Retinal pigment epithelial cell (primary cell): ENCODE measurements at regions not wholly inside any gene's neighbourhood (a gene's known extent, or its start where the extent isn't known, plus 50 kb on each side); places are given as distances from the start of the nearest gene placed in this dataset.

Experiments used
- DNase-seq: peaks from one replicate; pipeline ENCODE4 v3.0.0-alpha.2; 2010; ENCODE audit warnings: low read depth
- H3K4me3 ChIP-seq: 2 replicates; pipeline ENCODE4 v1.5.1; 2011; ENCODE audit warnings: mild to moderate bottlenecking, low read length, control low read depth, moderate library complexity
- CTCF ChIP-seq: conservative IDR thresholded peaks from 2 replicates; pipeline ENCODE4 v1.5.1; 2011; ENCODE audit warnings: low read depth, low read length, control low read depth, inconsistent platforms

GRCh38 chr16:72261127-72261526, 89.2 kb upstream of the PMFBP1 start:
- no peak overlapping the region for H3K4me3 ChIP-seq
- no peak for TF ChIP-seq CTCF
- DNase-seq = no peak

DNA sequence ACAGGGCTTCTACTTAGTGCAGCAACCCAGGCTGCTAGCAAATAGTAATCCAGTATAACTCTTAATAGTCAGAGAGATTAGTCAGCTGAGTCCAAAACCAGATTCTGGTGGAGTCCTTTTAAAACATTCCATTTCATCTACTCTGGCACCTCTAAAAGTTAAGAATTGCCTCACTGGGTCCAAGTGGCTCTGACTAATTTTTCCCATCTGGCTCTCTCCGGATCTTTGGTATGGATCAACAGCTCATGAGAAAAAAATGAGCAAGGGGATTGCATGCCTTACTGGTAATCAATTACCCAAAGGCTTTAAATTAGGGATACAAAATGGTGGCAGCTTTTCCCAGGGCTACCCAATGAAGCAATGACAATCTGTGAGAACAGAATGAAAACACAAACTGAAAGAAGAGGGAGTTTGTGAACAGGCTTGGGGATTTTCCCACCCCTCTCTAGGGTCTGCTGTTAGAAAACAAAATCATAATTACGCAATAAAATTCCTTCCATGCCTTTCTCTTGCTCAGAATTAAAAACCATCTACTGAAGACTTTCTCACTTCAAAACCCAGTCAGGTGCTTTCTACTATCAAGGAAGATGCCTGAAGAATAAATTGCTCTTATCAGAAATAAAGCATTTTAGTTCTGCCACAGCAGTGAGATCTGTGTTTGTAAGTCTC, 84.6 kb upstream of the PMFBP1 start:
- no peak for DNase-seq
- H3K4me3 ChIP-seq = no peak overlapping the region
- no peak for TF ChIP-seq CTCF

DNA sequence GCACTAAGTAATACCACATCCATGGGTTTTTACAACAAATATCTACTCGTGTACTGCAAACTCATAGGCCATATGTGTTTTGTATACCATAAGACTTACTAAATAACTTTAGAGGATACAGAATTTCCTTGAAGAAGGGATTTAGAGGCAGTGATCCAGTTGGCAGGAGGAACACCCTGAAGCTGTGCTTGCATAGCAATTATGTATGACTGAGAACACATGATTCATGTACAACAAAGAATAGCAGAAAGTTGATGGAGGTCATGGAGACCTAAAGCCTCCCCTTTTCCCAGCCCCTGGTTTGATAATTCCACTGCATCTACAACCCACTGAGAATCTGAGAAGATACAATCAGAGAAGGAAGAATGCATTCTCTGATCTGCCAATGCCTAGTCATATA, 83.8 kb upstream of the PMFBP1 start:
- DNase-seq = no peak
- TF ChIP-seq CTCF = no peak

GRCh38 chr16:72247821-72248253, 75.9 kb upstream of the PMFBP1 start:
- DNase-seq = no peak
- H3K4me3 ChIP-seq = no peak overlapping the region
- TF ChIP-seq CTCF = no peak

More for the DNA sequence above, 83.8 kb upstream of the PMFBP1 start:
- H3K4me3 ChIP-seq = no peak overlapping the region

GRCh38 chr16:72246423-72246822, 74.5 kb upstream of the PMFBP1 start:
- no peak for DNase-seq
- no peak for TF ChIP-seq CTCF

GRCh38 chr16:72244853-72245252, 72.9 kb upstream of the PMFBP1 start:
- H3K4me3 ChIP-seq = no peak overlapping the region
- DNase-seq = no peak
- no peak for TF ChIP-seq CTCF

More at GRCh38 chr16:72246423-72246822, 74.5 kb upstream of the PMFBP1 start:
- H3K4me3 ChIP-seq = no peak overlapping the region

DNA sequence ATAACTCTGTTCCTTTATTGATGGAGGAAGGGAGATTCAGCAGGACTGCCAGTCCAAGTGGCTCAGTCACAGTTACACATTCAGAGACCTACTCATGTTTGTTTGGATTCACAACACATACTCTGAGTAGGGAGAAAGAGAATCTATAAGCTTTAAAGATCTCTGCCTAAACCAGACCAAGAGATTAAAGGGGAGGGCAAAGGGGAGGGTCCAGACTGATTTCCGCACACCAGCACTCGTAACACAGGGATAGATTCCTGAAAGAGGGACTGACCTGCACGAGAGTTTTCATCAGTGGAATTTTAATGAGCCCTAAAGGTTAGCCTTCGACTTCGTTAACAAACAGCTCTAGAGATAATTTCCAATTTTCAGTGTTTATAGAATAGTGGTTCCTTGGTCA, 71.7 kb upstream of the PMFBP1 start:
- TF ChIP-seq CTCF = no peak
- no peak overlapping the region for H3K4me3 ChIP-seq
- DNase-seq = no peak
